HCT116 (cell line): ENCODE measurements at regions not wholly inside any gene's neighbourhood (a gene's known extent, or its start where the extent isn't known, plus 50 kb on each side); places are given as distances from the start of the nearest gene placed in this dataset.

Experiments
- ATAC-seq: fragments of 200-7000 bp; cut with Tn5 transposase; 2 replicates; pipeline ENCODE4 v1.9.1; 2020; ENCODE audit warnings: mild to moderate bottlenecking, moderate library complexity
- BruUV-seq: library from RNA; stranded (reverse); fragments of 400-500 nt; replicated peaks from 2 replicates; lab custom pipeline; 2021; lab: Mats Ljungman, UMichigan
- CTCF ChIA-PET: fragments of 300-600 bp; sonication (Branson Sonifier 250); formaldehyde crosslinking; loops from one replicate; lab custom pipeline; 2021; ENCODE audit warnings: antibody characterized with exemption; lab: Charles Lee
- POLR2A ChIA-PET: fragments of 300-600, 350-600 bp; sonication (Branson Sonifier 250); formaldehyde crosslinking; loops from one replicate; lab custom pipeline; 2021; ENCODE audit warnings: antibody characterized with exemption; lab: Charles Lee
- RAD21 ChIA-PET, 2 experiments: fragments of 300-600 bp; sonication (Branson Sonifier 250); formaldehyde crosslinking; loops; one replicate each; lab custom pipeline; 2023; ENCODE audit warnings: low total read pairs in 2 of 2; ENCODE audit not compliant: uncharacterized antibody in 2 of 2, unreplicated experiment in 2 of 2, low non-redundant PET in 1 of 2; lab: Charles Lee
- DNase-seq: peaks from one replicate; pipeline ENCODE4 v3.0.0-alpha.2; 2010; ENCODE audit warnings: low read depth, low spot score
- H2AFZ ChIP-seq: fragments of 200-600 bp; shearing (Covaris generic), sonication (generic); 2 replicates; pipeline ENCODE4 v1.6.1; 2017; ENCODE audit warnings: low read depth, mixed run types, mixed read lengths, antibody characterized with exemption, low read length; ENCODE audit not compliant: poor library complexity, severe bottlenecking
- H3K27ac ChIP-seq: 2 replicates; pipeline ENCODE4 v1.5.1; 2012; ENCODE audit warnings: low read depth, low read length
- H3K27me3 ChIP-seq: fragments of 200-600 bp; sonication (generic); 2 replicates; pipeline ENCODE4 v1.6.1; 2016; ENCODE audit warnings: mixed run types, low read length, mixed read lengths; ENCODE audit not compliant: insufficient read depth
- H3K36me3 ChIP-seq, 2 experiments: fragments of 200-500 bp in 1 of 2; fragments of 200-600 bp in 1 of 2; sonication (Bioruptor generic) in 1 of 2; sonication (generic) in 1 of 2; 2 replicates each; pipeline versions ENCODE4 v1.5.1 to v1.6.1; 2014 to 2016; ENCODE audit warnings: low read length in 2 of 2, inconsistent platforms in 1 of 2, mixed read lengths in 1 of 2, mixed run types in 1 of 2; ENCODE audit not compliant: insufficient read depth in 2 of 2, control insufficient read depth in 1 of 2
- H3K4me1 ChIP-seq, 2 experiments: fragments of 200-600 bp in 1 of 2; sonication (generic) in 1 of 2; 2 replicates each; pipeline versions ENCODE4 v1.5.1 to v1.6.1; 2012 to 2017; ENCODE audit warnings: low read length in 2 of 2, inconsistent platforms in 1 of 2, mild to moderate bottlenecking in 1 of 2, mixed read lengths in 1 of 2, mixed run types in 1 of 2, moderate library complexity in 1 of 2; ENCODE audit not compliant: insufficient read depth in 2 of 2, control insufficient read depth in 1 of 2
- H3K4me2 ChIP-seq: fragments of 200-600 bp; sonication (generic); 2 replicates; pipeline ENCODE4 v1.6.1; 2017; ENCODE audit warnings: mixed run types, low read length, mixed read lengths
- H3K4me3 ChIP-seq, 2 experiments: fragments of 200-600 bp in 1 of 2; sonication (generic) in 1 of 2; replicated peaks in 1 of 2; 2 replicates each; pipeline ENCODE4 v1.5.1; 2011 to 2016; ENCODE audit warnings: low read length in 2 of 2, control low read depth in 1 of 2, low read depth in 1 of 2, mild to moderate bottlenecking in 1 of 2, mixed read lengths in 1 of 2, mixed run types in 1 of 2
- H3K79me2 ChIP-seq: fragments of 200-600 bp; sonication (generic); 2 replicates; pipeline ENCODE4 v1.6.1; 2017; ENCODE audit warnings: mild to moderate bottlenecking, mixed run types, low read length, moderate library complexity, mixed read lengths; ENCODE audit not compliant: insufficient read depth
- H3K9ac ChIP-seq: fragments of 200-600 bp; sonication (generic); 2 replicates; pipeline ENCODE4 v1.6.1; 2016; ENCODE audit warnings: low read length, mixed read lengths
- H3K9me2 ChIP-seq: fragments of 200-600 bp; sonication (generic), shearing (Covaris generic); 2 replicates; pipeline ENCODE4 v1.6.1; 2017; ENCODE audit warnings: mixed run types, mild to moderate bottlenecking, moderate library complexity; ENCODE audit not compliant: insufficient read depth
- H3K9me3 ChIP-seq, 2 experiments: fragments of 200-500 bp in 1 of 2; fragments of 200-600 bp in 1 of 2; sonication (Bioruptor generic) in 1 of 2; sonication (generic) in 1 of 2; 2 replicates each; pipeline ENCODE4 v1.6.1; 2014 to 2017; ENCODE audit warnings: low read length in 2 of 2, mixed read lengths in 2 of 2, inconsistent platforms in 1 of 2, low read depth in 1 of 2, mild to moderate bottlenecking in 1 of 2, mixed run types in 1 of 2, moderate library complexity in 1 of 2; ENCODE audit not compliant: control insufficient read depth in 1 of 2, insufficient read depth in 1 of 2
- H4K20me1 ChIP-seq: fragments of 200-600 bp; sonication (generic), shearing (Covaris generic); 2 replicates; pipeline ENCODE4 v1.6.1; 2017; ENCODE audit warnings: mixed run types, mild to moderate bottlenecking, moderate library complexity; ENCODE audit not compliant: insufficient read depth
- CBX3 ChIP-seq: IDR thresholded peaks from 2 replicates; pipeline ENCODE4 v1.6.1; 2012; ENCODE audit warnings: low read depth
- EGR1 ChIP-seq: IDR thresholded peaks from 2 replicates; pipeline ENCODE4 v1.6.1; 2012; ENCODE audit warnings: low read depth
- ELF1 ChIP-seq: IDR thresholded peaks from 2 replicates; pipeline ENCODE4 v1.6.1; 2012; ENCODE audit warnings: low read depth, borderline replicate concordance
- FOSL1 ChIP-seq: IDR thresholded peaks from 2 replicates; pipeline ENCODE4 v1.6.1; 2012; ENCODE audit warnings: low read depth
- MAX ChIP-seq: IDR thresholded peaks from 2 replicates; pipeline ENCODE4 v1.6.1; 2012
- POLR2AphosphoS5 ChIP-seq: IDR thresholded peaks from 2 replicates; pipeline ENCODE4 v1.6.1; 2011; ENCODE audit warnings: mild to moderate bottlenecking, low read depth, low read length, moderate library complexity
- RAD21 ChIP-seq: IDR thresholded peaks from 2 replicates; pipeline ENCODE4 v1.6.1; 2012; ENCODE audit warnings: low read depth, mild to moderate bottlenecking
- TCF7L2 ChIP-seq: IDR thresholded peaks from 2 replicates; pipeline ENCODE4 v1.7.0; 2011; ENCODE audit warnings: borderline replicate concordance, inconsistent platforms; ENCODE audit not compliant: insufficient read depth, insufficient read length; ENCODE audit errors: extremely low read depth
- ZFX ChIP-seq: fragments of 450-650 bp; IDR thresholded peaks from 2 replicates; pipeline ENCODE4 v1.6.1; 2017
- intact Hi-C: fragments of 100-400 bp; cut with micrococcal nuclease; formaldehyde crosslinking; loops from 2 replicates; pipeline ENCODE4 v1.10.0; 2022

GRCh38 chr3:14262867-14263266 is 84.2 kb downstream of the LSM3 start:
- CTCF ChIA-PET: no interaction called here
- Histone ChIP-seq H3K9ac (no peak overlapping the region), H3K79me2 (no peaks in the 10 kb centered on the region), H3K36me3 (no peaks in the 10 kb centered on the region), H3K27ac (no peak overlapping the region), H3K4me1 (peaks cover 0 to 3% of the 10 kb centered on the region in 2 experiments; a peak in 1 of 4 replicates), H2AFZ (no peak overlapping the region), H3K4me2 (no peak overlapping the region), H3K4me3 (no peak overlapping the region), H3K9me2 (no peaks in the 10 kb centered on the region), H3K27me3 (peaks cover 6% of the 10 kb centered on the region; the same call in 1 of the 2 replicates), H3K9me3 (no peaks in the 10 kb centered on the region), H4K20me1 (no peaks in the 10 kb centered on the region)
- TF ChIP-seq ZFX (no peak), MAX (no peak), CBX3 (no peak), RAD21 (no peak), ELF1 (no peak), POLR2AphosphoS5 (no peak)
- intact Hi-C loops: no loop called here
- DNase-seq (no peak), ATAC-seq (no peak)
- POLR2A ChIA-PET: no interaction called here
- RAD21 ChIA-PET: no interaction called here
- no TSS peak for BruUV-seq

GRCh38 chr3:14263317-14264005 is 84.8 kb downstream of the LSM3 start:
- BruUV-seq: no TSS peak
- Histone ChIP-seq H3K79me2 (no peaks in the 10 kb centered on the region), H4K20me1 (no peaks in the 10 kb centered on the region), H2AFZ (no peak overlapping the region), H3K4me1 (peaks cover 0 to 3% of the 10 kb centered on the region in 2 experiments; a peak in 1 of 4 replicates), H3K27ac (no peak overlapping the region), H3K9me3 (no peaks in the 10 kb centered on the region), H3K4me2 (no peak overlapping the region), H3K27me3 (peaks cover 6% of the 10 kb centered on the region; the same call in 1 of the 2 replicates), H3K9me2 (no peaks in the 10 kb centered on the region), H3K4me3 (no peak overlapping the region), H3K36me3 (no peaks in the 10 kb centered on the region), H3K9ac (no peak overlapping the region)
- intact Hi-C loops: no loop called here
- DNase-seq (no peak), ATAC-seq (no peak)
- CTCF ChIA-PET: no interaction called here
- TF ChIP-seq FOSL1 (no peak), TCF7L2 (no peak), EGR1 (no peak), ELF1 (no peak)
- RAD21 ChIA-PET: no interaction called here
- POLR2A ChIA-PET: no interaction called here
